Spleen (tissue), 7 donors: ENCODE measurements at regions not wholly inside any gene's neighbourhood (a gene's known extent, or its start where the extent isn't known, plus 50 kb on each side); places are given as distances from the start of the nearest gene placed in this dataset.
"Not testable (repeated sequence)": the region's sequence is repeated elsewhere in the genome, so short reads cannot be mapped to it uniquely, and the experiment has no call there.

Experiments used
- CTCF ChIP-seq, 11 experiments: fragments of 200-600 bp in 7 of 11; fragments of 450-650 bp in 4 of 11; sonication (generic) in 4 of 11; IDR thresholded peaks in 8 of 11; conservative IDR thresholded peaks in 3 of 11; 1 replicate in 7 of 11; 2 replicates in 4 of 11; pipeline versions ENCODE4 v1.4.0 to v1.8.0; 2016 to 2021; ENCODE audit warnings: antibody characterized with exemption in 11 of 11, inconsistent platforms in 4 of 11, mild to moderate bottlenecking in 1 of 11
- POLR2A ChIP-seq, 3 donors: fragments of 450-650 bp; IDR thresholded peaks; one replicate each; pipeline ENCODE4 v1.5.1; 2017; ENCODE audit warnings: antibody characterized with exemption in 3 of 3, mild to moderate bottlenecking in 1 of 3
- POLR2AphosphoS5 ChIP-seq, 3 donors: sonication (generic); formaldehyde crosslinking; IDR thresholded peaks; one replicate each; pipeline ENCODE4 v1.5.1; 2017; ENCODE audit warnings: antibody characterized with exemption in 3 of 3
- donor health status: DM: no; HTN: no; CAD: no; lungs with moderate emphysema.
- donor health status: DM: no; HTN: no; CAD: no.
- donor health status: DM: no; HTN: no; CAD: no.

GRCh38 chr2:111424851-111425309 is 304.2 kb downstream of the BCL2L11 start:
- not testable (repeated sequence) for TF ChIP-seq POLR2A (IDR thresholded peaks at IDR 0.05); CTCF (IDR thresholded peaks at IDR 0.05 in 8 of 11, conservative IDR thresholded peaks at IDR 0.05 in 3 of 11); POLR2AphosphoS5 (IDR thresholded peaks at IDR 0.05)
